Omental fat pad (tissue), 3 donors: ENCODE measurements at regions not wholly inside any gene's neighbourhood (a gene's known extent, or its start where the extent isn't known, plus 50 kb on each side); places are given as distances from the start of the nearest gene placed in this dataset.

Experiments
- ATAC-seq: fragments of 150-250 bp; one replicate; pipeline ENCODE4 v1.9.1; 2016; ENCODE audit warnings: mild to moderate bottlenecking, moderate library complexity; ENCODE audit not compliant: low FRiP score
- DNase-seq: peaks from one replicate; pipeline ENCODE4 v3.0.0-alpha.2; 2019; ENCODE audit warnings: low spot score
- TF ChIP-seq, protein P1 (sequence below), 3 donors: fragments of 450-650 bp; IDR thresholded peaks; one replicate each; pipeline ENCODE4 v1.5.1; 2016 to 2017; ENCODE audit warnings: antibody characterized with exemption in 3 of 3, mild to moderate bottlenecking in 3 of 3, moderate library complexity in 2 of 3

DNA sequence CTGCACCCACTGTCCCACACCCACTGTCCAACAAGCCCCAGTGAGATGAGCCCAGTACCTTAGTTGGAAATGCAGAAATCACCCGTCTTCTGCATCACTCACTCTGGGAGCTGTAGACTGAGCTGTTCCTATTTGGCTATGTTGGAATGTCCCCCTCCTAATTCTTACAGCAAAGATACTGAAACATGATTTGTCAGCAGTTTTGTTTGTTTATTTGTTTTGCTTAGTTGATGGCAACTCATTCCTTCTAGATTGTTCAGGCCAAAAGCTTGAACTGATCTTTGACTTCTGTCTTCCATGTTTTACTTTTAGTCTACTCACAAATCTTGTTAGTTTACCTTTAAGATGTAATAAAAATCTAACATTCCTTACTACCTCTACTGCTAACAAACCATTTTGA lies 233.6 kb upstream of the MIS18BP1 start:
- TF ChIP-seq, protein P1, sequence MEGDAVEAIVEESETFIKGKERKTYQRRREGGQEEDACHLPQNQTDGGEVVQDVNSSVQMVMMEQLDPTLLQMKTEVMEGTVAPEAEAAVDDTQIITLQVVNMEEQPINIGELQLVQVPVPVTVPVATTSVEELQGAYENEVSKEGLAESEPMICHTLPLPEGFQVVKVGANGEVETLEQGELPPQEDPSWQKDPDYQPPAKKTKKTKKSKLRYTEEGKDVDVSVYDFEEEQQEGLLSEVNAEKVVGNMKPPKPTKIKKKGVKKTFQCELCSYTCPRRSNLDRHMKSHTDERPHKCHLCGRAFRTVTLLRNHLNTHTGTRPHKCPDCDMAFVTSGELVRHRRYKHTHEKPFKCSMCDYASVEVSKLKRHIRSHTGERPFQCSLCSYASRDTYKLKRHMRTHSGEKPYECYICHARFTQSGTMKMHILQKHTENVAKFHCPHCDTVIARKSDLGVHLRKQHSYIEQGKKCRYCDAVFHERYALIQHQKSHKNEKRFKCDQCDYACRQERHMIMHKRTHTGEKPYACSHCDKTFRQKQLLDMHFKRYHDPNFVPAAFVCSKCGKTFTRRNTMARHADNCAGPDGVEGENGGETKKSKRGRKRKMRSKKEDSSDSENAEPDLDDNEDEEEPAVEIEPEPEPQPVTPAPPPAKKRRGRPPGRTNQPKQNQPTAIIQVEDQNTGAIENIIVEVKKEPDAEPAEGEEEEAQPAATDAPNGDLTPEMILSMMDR (IDR thresholded peaks at IDR 0.05), result no peak
- DNase-seq (no peak), ATAC-seq (no peak)

DNA sequence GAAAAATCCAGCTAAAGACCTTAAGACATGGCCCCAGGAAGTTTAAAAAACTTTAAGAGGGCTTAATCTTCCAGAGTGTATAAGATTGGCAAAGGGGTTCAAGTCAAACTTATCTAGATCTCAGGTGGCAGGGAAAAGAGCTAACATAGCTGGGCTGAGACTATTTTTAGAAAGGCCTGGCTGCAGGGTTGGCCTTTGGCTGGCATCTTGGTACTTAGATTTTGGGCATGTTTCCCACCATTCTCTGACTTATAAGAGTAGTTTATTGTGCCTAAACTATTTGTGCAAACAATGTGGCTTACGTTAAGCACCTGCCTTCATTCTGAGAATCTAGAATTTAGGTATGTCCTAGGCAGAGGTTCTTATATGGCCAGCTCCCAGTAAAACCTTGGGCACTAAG lies 214.0 kb upstream of the MIS18BP1 start:
- TF ChIP-seq, protein P1 (IDR thresholded peaks at IDR 0.05), result no peak
- ATAC-seq (no peak), DNase-seq (no peak)

DNA sequence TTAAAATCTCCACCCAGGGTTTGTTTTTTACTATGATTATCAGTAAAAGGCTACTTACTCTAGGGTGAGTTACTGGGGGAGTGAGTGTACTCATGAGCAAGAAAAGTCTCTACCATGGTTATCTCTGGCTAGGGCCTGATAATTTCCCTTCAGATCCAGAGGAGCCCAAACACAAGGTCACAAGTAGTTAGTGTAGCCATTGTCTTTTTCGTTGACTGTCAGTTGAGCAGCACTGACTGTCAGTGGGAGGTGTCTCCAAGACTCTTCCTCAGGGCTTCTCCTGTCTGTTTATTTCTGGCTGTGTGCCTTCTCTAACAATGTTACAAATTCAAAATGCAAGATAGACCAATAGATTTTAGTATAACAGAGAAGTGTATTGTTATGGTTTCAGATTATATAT lies 181.2 kb upstream of the MIS18BP1 start:
- ATAC-seq (no peak), DNase-seq (no peak)
- TF ChIP-seq, protein P1 (IDR thresholded peaks at IDR 0.05), result no peak

DNA sequence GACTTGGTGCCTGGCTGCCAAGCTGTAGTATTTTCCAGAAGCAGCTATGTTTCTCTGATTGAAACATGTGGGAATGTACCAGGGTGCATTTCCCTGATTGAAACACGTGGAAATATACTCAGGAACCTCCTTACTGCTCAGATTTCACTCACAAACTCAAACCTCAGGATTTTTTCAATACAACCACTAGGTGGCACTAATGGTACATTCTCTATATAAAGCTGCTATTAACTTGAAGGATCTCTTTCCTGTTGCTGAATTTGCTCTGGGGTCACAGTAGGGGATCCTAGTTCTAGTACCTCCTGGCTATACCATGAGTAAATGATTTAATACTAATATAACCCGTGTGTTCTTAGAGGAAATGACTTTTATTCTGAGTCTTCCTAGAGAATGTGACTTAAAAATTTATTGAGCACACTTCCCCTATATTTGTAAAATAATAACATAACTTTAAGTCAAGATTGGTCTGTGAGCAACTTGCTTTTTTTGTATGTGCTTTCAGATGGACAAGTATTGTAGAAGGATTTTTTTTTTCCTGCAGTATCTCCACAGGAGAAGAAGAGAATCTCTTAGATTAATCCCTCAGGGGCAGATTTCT lies 173.8 kb upstream of the MIS18BP1 start:
- ATAC-seq, result no peak
- TF ChIP-seq, protein P1 (IDR thresholded peaks at IDR 0.05), result no peak
- no peak for DNase-seq

DNA sequence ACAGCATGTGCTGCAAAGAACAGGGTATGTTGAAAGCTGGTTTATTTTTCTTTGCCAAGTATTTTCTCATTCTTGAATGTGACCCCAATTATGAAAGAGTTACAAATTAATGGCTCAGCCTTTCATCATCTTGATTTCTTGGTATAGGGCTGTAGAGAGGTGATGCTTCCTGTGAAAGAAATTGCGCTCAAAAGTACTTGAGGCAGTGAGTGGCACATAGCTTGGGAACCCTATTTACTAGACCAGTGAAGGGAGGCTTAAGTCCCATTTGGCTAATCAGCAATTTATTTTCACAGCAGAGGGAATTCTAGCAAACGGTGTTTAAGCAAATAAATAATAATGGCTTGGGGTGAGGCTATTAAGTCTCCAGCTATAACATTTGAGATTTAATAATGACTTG lies 153.9 kb upstream of the MIS18BP1 start:
- DNase-seq (no peak), ATAC-seq (no peak)
- TF ChIP-seq, protein P1 (IDR thresholded peaks at IDR 0.05), result no peak

DNA sequence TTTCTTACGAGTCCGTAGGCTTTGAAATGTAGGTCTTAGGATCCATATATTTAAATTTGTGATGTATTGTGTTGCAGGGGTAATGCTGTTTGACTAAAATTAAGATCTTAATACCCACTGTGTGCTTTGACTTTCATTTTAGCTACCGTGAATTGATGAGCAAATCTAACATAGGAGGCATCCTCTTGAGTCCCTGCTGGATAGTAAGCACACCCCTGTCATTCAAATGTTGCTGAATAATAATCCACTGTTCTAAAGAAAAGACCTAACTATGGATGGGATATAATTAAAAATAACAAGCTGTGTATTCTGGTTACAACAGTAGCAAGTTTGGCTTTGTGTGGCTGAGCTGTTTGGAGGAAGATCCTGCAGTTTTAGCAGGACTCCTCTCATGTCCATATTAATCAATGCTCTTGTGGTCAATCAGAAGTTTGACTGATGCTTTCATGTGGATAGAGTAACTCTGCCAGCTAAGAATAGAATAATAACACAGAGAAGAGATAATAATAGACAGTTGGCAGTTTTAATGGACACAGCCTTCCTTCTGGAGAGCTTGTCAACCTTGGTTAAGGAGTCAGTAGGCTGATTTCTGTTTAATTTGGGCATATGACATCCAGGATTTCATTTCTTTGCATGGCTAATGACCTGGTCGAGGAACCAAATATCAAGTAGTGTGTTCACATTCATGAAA lies 148.1 kb upstream of the MIS18BP1 start:
- no peak for DNase-seq

More for the DNA sequence above, 148.1 kb upstream of the MIS18BP1 start:
- no peak for ATAC-seq
- TF ChIP-seq, protein P1 (IDR thresholded peaks at IDR 0.05), result no peak
